GM21576 (cell line): ENCODE measurements at regions not wholly inside any gene's neighbourhood (a gene's known extent, or its start where the extent isn't known, plus 50 kb on each side); places are given as distances from the start of the nearest gene placed in this dataset.
"Not testable (repeated sequence)": the region's sequence is repeated elsewhere in the genome, so short reads cannot be mapped to it uniquely, and the experiment has no call there.

ENCODE experiments used
- ATAC-seq: cut with Tn5 transposase; IDR thresholded peaks from one replicate; pipeline ENCODE4 v1.9.1; 2021; ENCODE audit warnings: mild to moderate bottlenecking, moderate library complexity; ENCODE audit not compliant: unreplicated experiment

DNA sequence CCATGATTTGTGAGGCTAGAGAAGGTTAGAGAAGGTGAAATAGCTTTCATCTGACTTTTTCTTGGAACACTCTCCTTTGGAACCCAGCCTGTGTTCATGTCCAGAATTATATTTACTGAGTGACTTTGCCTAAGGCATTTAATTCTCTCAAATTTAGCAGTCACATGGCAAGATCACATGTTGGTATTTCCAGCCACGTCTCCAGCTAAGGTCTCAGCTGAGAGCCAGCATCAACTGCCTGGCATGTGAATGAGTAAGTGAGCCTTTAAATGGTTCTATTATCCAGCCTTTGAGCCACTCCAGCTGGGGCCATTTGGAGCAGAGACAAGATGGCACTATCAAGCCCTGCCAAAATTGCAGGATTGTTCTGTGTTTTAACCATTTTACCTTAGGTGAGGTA, 130.2 kb upstream of the SGO1 start:
- ATAC-seq: no peak

DNA sequence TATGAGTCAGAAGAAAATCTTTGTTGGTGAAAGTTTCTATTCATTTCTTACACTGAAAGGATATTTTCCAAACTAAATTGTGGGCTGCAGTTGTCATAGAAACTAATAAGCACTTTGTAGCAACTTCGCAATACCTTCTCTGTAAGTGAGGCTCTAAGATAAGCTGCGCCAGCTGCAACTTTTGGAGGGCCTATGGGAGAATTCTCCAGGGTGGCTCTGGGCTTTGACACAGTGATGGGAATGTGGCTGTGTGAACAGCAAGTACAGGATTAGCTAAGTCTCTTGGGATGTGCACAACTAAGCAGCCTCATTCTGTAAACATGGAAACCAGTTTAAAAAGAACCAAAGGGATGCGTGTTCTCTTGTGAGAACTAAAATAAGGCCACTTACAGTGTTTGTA, 124.6 kb upstream of the SGO1 start:
- no peak for ATAC-seq

DNA sequence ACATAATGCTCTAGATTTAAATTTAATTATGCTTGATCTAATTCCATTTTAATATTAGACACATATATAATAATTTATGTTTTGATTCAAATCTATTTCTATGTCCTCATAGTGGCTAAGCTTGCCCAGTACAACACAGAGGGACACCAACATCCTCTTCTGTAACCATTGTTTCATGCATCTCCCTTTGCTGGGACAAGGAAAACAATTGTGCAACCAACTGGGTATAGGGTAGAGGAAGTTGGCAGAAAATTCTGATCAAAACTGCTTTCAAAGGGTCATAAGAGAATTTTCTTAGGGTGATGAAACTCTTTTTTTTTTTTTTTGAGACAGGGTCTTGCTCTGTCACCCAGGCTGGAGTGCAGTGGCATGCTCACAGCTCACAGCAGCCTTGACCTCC, 121.4 kb upstream of the SGO1 start:
- no peak for ATAC-seq

DNA sequence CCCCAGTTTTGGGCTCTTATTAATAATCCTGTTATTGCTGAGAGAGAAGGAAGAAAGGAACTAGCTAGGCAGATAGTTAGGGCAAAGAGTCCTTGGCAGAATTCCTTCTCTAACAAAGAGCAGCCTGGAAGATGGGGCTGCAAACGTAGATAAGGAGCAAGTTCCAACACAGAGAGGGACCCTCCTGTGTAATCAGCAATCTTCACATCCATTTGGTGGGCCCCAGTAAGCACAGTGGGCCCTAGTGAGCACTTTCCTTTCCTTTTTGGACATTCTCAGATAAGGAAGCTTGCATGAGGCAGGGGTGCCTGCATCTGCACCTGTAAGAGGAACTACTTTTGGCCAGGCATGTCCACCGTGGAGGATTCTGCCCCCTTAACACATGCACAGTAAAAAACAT, 119.6 kb upstream of the SGO1 start:
- no peak for ATAC-seq

DNA sequence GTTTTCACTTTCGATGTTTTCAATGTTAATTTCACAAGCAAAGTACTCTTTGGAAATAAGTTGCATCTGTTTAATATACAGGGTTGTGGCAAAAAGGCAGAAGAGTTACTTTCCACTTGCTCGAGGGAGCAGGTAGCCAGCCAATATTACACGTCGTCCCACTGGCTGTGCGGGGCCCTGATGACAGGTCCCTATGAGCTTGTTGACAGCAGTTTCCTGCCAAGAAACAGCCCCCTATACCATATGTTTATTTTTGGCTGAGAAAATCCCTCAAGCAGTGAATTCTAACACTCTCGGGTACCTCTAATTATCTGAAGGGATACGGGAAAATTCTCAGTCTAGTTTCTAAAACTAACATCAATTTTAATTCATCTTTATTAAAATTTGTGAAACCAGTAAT, 116.8 kb upstream of the SGO1 start:
- ATAC-seq: no peak

DNA sequence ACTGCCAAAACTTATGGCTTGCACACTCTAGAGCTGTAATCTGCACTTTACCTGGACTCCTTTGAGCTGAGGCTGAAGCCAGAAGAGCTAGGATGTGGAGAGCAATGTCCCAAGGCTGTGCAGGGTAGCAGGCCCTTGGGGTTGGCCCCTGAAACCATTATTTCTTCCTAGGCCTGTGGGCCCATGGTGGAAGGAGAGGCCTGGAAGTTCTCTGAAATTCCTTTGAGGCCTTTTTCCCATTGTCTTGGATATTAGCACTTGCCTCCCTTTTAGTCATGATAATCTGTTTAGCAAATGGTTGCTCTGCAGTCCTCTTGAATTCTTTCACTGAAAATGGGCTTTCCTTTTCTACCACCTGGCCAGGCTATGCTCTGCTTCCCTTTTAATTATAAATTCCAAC, 102.0 kb upstream of the SGO1 start:
- ATAC-seq: no peak

DNA sequence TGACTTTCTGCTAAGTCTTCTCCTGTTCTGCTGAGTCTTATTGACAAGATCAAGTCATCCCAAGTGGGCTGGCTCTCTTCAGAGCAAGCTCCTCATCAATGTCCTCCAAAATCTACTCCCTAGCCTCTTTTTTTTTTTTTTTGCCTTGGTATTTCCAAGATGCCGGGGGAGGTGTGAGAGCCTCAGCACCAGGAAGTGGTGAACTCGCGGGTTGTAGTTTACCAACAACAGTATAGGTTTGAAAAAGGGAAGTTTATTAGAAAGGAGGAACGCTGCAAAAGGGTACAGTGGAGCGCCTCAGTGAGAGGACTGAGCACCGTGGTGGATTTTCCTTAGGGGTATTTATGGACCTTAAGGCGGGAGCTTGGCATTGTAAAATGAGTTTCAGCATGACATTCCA, 94.3 kb upstream of the SGO1 start:
- ATAC-seq: peak; percentile 73

DNA sequence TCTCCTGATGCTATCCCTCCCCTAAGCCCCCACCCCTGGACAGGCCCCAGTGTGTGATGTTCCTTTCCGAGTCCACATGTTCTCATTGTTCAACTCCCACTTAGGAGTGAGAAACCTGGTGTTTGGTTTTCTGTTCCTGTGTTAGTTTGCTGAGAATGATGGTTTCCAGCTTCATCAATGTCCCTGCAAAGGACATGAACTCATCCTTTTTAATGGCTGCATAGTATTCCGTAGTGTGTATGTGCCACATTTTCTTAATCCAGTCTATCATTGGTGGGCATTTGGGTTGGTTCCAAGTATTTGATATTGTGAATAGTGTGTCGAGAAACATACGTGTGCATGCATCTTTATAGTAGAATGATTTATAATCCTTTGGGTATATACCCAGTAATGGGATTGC, 80.0 kb upstream of the SGO1 start:
- ATAC-seq: not testable (repeated sequence)

DNA sequence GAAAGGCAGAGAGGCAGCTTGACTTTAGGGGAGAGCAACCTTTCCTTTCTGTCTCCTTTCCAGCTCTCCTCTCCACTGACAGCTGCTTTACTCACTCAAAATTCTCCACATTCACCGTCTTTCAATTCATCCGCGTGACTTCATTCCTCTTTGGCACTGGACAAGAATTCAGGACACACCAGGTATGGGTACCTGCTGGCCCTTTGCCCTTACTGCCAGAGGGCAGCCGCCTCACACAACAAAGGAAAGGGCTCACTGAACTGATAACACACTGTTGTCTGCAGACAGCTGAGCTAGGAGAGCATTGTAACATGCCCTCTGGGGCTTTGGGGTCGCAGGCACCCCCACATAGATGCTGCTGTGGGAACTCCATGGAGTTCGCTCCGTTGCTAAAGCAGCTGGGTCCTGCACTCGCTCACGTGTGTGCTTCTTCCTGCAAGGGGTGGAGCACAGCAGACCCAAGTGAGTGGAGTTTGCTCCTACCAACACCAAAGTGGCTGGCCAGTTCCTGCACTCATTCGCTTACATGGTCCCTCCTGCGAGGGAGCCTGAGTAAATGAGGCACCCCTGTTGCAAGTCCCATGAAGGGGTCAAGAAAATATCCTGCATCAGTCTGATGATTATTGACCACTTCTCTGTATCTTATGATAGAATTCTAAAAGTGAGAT, 79.0 kb upstream of the SGO1 start:
- no peak for ATAC-seq

DNA sequence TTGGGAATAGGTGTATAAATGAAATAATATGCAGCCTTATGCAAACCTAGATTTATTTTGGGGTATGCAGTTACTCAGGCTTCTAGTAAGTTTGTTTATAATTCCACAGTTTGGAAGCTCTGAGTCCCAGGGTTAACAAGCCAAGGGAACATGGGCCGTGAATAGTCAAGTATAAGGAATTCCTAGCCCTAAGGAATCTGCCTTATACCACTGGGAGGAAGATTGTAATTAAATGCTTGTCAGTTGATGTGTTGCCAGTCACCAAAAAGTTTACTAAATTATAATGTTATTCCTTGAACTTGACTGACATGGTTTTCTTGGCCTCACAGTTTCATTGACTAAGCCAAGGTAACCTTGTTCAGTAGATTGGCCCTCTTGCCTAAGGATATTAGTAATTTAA, 72.4 kb upstream of the SGO1 start:
- ATAC-seq: no peak

DNA sequence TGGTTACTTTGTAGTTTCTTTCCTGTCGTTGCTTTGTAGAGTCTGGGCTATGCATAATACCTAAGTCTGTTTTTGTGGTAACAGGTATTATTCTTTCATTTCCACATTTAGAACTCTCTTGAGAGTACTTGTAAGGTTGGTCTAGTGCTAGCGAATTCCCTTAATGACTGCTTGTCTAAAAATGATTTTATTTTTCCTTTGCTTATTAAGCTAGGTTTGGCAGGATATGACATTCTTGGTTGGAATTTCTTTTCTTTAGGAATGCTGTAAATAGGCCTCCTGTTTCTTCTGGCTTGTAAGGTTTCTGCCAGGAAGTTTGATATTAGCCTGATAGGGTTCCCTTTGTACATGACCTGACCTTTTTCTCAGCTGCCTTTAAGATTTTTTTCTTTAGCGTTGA, 70.1 kb upstream of the SGO1 start:
- ATAC-seq: peak; percentile 97

DNA sequence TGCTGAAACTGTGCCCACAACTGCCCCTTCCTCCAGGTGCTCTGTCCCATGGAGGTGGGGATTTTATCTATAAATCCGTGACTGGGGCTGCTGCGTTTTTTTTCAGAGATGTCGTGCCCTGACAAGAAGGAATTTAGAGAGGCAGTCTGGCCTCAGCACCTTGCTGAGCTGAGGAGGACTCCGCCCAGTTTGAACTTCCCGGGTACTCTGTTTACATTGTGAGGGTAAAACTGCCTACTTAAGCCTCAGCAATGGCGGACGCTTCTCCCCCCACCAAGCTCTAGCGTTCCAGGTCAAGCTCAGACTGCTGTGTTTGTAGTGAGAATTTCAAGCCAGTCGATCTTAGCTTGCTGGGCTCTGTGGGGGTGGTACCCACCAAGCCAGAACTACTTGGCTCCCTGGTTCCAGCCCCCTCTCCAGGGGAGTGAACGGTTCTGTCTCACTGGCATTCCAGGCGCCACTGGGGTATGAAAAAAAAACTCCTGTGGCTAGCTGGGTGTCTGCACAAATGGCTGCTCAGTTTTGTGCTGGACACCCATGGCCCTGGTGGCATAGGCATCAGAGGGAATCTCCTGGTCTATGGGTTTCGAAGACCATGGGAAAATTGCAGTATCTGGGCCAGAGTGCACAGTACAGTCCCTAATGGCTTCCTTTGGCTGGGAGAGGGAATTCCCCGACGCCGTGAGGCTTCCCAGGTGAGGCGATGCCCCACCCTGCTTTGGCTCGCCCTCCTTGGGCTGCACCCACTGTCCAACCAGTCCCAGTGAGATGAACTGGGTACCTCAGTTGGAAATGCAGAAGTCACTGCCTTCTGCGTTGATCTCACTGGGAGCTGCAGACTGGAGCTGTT, 68.5 kb upstream of the SGO1 start:
- ATAC-seq: no peak

DNA sequence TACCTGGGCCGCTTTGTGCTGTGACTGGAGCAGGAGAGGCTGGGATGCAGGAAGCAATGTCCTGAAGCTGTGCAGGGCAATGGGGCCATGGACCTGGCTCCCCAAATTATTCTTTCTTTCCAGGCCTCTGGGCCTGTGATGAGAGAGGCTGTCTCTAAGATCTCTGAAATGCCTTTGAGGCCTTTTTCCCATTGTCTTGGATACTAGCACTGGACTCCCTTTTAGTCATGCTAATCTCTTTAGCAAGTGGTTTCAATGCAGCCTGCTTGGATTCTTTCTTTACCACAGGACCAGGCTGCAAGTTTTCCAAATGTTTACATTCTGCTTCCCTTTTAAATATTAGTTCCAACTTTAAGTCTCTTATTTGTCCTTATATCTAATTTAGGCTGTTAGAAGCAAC, 64.8 kb upstream of the SGO1 start:
- ATAC-seq: no peak

DNA sequence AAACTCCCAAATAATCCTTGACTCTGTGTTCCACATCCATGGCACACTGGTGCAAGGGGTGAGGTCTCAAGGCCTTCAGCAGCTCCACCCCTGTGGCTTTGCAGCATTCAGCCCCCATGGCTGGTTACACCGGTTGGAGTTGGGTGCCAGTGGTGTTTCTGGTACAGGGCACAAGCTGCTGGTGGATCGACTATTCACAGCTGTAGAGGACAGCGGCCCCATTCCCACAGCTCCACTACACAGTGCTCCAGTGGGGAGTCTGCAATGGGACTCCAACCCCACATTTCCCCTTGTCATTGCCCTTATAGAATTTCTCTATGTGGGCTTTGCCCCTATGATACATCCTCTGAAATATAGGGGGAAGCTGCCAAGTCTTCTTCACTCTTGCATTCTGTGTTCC, 64.3 kb upstream of the SGO1 start:
- ATAC-seq: no peak

DNA sequence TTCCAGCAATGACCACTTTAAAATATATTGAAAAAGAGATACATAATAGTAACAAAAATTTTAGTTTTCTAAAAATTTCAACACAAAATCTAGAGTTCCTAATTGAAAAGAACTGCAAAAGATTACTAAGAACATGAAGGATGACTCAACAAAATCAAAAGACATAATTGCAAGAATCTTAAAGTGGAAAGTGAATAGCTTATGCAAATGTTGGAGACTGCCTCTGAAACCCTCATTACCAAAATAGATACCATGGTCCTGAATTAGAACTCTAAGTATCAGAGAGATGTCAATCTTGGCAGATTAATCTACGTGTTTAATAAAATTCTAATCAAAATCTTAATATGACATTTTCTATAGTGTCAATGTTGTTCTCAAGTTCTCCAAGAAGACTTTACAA, 60.7 kb upstream of the SGO1 start:
- ATAC-seq: peak; percentile 80

DNA sequence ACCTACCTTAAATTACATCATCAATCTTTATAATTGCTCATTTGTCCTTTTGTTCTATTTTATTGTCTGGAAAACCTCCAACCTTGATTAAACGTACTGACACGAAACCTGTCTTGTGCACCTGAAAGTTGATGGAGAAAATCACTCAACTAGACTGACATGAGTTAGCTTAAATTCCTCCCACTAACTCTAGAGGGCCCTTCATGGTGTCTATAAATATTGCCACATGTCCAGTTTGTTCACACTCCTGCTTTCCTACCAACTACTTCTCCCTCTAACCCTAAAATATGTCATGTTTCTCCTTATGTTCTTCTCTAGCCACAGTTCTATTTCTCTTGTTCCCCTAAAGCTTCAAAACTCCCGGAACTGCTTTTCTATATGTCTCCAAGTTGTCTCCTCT, 59.8 kb upstream of the SGO1 start:
- no peak for ATAC-seq

DNA sequence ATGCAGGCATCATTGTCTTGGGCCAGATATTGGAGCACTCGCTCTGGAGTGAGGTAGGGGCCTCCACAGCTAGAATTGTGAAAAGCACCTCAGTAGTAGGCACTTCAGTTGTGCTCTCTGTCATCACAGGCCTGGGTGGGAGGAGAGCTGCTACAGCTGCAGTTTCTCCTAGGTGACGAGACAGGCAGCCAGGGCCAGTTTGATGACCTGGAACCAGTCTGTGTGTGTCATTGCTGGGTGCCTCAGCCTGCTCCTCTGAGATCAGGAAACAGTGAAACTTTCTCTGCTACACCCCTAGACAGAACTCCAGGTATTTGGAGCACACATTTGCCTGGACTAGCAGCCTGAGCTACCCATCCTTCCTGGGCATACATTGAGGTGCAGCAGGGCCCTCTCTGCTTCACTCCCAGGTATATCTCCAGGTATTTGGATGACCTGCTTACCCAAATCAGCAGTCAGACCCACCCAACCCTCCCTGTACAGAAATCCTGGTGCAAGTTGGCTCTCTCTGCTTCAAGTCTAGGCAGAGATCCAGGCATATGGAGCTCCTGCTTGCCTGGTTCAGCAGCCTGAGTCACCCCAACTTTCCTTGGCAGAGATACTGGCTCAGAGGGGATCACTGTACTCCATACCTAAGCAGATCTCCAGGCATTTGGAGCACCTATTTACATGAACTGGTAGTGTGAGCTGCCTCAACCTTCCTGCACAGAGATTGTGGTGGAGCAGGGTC, 54.3 kb upstream of the SGO1 start:
- no peak for ATAC-seq

DNA sequence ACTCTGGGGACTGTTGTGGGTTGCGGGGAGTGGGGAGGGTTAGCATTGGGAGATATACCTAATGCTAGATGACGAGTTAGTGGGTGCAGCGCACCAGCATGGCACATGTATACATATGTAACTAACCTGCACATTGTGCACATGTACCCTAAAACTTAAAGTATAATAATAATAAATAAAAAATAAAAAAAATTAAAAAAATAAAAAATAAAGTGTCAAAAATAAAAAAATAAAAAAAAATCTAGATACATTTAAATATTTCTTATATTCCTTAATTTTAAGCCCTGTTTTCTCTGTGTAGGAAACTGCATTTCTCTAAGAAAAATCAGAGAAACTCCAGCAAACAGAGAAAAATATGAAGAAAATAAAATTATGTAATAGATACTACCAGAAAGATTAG, 52.2 kb upstream of the SGO1 start:
- ATAC-seq: not testable (repeated sequence)

DNA sequence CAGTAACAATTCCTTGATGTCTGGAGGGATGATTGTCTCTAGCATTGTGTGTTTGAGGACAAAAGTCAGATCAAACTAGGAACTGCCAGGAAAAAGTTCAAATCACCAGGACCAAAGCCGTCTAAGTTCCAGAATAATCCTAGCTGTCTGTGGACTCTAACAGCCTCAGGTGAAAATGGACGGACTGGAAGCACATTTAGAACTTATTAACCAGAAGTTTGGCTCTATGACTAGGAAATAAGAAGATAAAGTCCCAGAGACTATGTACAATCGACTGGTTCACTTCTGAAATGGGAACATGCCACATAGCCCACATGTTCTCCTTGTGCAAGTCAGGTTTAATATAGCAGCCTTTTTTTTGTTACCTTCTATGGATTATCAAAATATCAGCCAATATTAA, 50.6 kb upstream of the SGO1 start:
- no peak for ATAC-seq
